HG03460 (cell line): ENCODE measurements at regions not wholly inside any gene's neighbourhood (a gene's known extent, or its start where the extent isn't known, plus 50 kb on each side); places are given as distances from the start of the nearest gene placed in this dataset.
"Not testable (repeated sequence)": the region's sequence is repeated elsewhere in the genome, so short reads cannot be mapped to it uniquely, and the experiment has no call there.

ENCODE experiments used
- ATAC-seq: cut with Tn5 transposase; IDR thresholded peaks from one replicate; pipeline ENCODE4 v1.9.1; 2021; ENCODE audit not compliant: unreplicated experiment

GRCh38 chr3:187795207-187795960 is 50.1 kb upstream of the BCL6 start:
- no peak for ATAC-seq

GRCh38 chr3:187798126-187798525 is 52.9 kb upstream of the BCL6 start:
- no peak for ATAC-seq

- ATAC-seq = no peak
Measured at GRCh38 chr3:187798531-187799530, 53.6 kb upstream of the BCL6 start.

GRCh38 chr3:187799942-187800641 is 54.8 kb upstream of the BCL6 start:
- ATAC-seq = peak; percentile 49

GRCh38 chr3:187801152-187801551 is 55.9 kb upstream of the BCL6 start:
- no peak for ATAC-seq

GRCh38 chr3:187802203-187802927 is 57.1 kb upstream of the BCL6 start:
- ATAC-seq = no peak

GRCh38 chr3:187802928-187803259 is 57.6 kb upstream of the BCL6 start:
- ATAC-seq = peak; percentile 87

GRCh38 chr3:187804120-187804744 is 59.0 kb upstream of the BCL6 start:
- ATAC-seq = no peak

- ATAC-seq = no peak
Measured at GRCh38 chr3:187804745-187805121, 59.5 kb upstream of the BCL6 start.

- no peak for ATAC-seq
Measured at GRCh38 chr3:187805774-187806173, 60.5 kb upstream of the BCL6 start.

- no peak for ATAC-seq
Measured at GRCh38 chr3:187807086-187807862, 62.0 kb upstream of the BCL6 start.

- ATAC-seq = no peak
Measured at GRCh38 chr3:187808527-187808895, 63.2 kb upstream of the BCL6 start.

- no peak for ATAC-seq
Measured at GRCh38 chr3:187809612-187809991, 64.3 kb upstream of the BCL6 start.

- no peak for ATAC-seq
Measured at GRCh38 chr3:187810021-187810446, 64.8 kb upstream of the BCL6 start.

- ATAC-seq = no peak
Measured at GRCh38 chr3:187811585-187812250, 66.5 kb upstream of the BCL6 start.

GRCh38 chr3:187812496-187812895 is 67.2 kb upstream of the BCL6 start:
- no peak for ATAC-seq

- no peak for ATAC-seq
Measured at GRCh38 chr3:187813198-187813597, 67.9 kb upstream of the BCL6 start.

GRCh38 chr3:187817766-187818165 is 72.5 kb upstream of the BCL6 start:
- ATAC-seq = not testable (repeated sequence)
